WTC11 (cell line): ENCODE measurements at regions not wholly inside any gene's neighbourhood (a gene's known extent, or its start where the extent isn't known, plus 50 kb on each side); places are given as distances from the start of the nearest gene placed in this dataset.
A peak's percentile ranks its signal among the peaks of the same experiment; 100 is the strongest.

ENCODE experiments used
- ATAC-seq: fragments of 200-7000 bp; cut with Tn5 transposase; 2 replicates; pipeline ENCODE4 v1.10.0; 2021; ENCODE audit warnings: mild to moderate bottlenecking, moderate library complexity
- CTCF ChIA-PET: fragments of 300-600 bp; sonication (Branson Sonifier 250); formaldehyde crosslinking; loops from one replicate; lab custom pipeline; 2021; ENCODE audit warnings: antibody characterized with exemption; lab: Charles Lee
- POLR2A ChIA-PET: fragments of 350-600 bp; sonication (Branson Sonifier 250); formaldehyde crosslinking; loops from one replicate; lab custom pipeline; 2021; ENCODE audit warnings: antibody characterized with exemption; lab: Charles Lee
- DNase-seq: peaks from one replicate; pipeline ENCODE4 v3.0.0; 2021; ENCODE audit warnings: low spot score
- H3K27ac Mint-ChIP-seq: 2 replicates; pipeline ENCODE4 v1.8.0; 2021; ENCODE audit warnings: mixed read lengths
- H3K27me3 Mint-ChIP-seq: 2 replicates; pipeline ENCODE4 v1.8.0; 2021; ENCODE audit warnings: low read depth, mild to moderate bottlenecking, moderate library complexity, mixed read lengths
- H3K36me3 Mint-ChIP-seq: 2 replicates; pipeline ENCODE4 v1.8.0; 2021; ENCODE audit warnings: mixed read lengths
- H3K4me1 Mint-ChIP-seq: 2 replicates; pipeline ENCODE4 v1.8.0; 2022; ENCODE audit warnings: mixed read lengths
- H3K4me3 Mint-ChIP-seq: 2 replicates; pipeline ENCODE4 v1.8.0; 2021; ENCODE audit warnings: mild to moderate bottlenecking, moderate library complexity, mixed read lengths
- H3K9me3 Mint-ChIP-seq: 2 replicates; pipeline ENCODE4 v1.8.0; 2021; ENCODE audit warnings: mixed read lengths
- ARID4B ChIP-seq: sonication (generic); formaldehyde crosslinking; IDR thresholded peaks from 2 replicates; pipeline ENCODE4 v1.8.0; 2023; ENCODE audit warnings: missing genetic modification reagents, mild to moderate bottlenecking, borderline replicate concordance
- ATF3 ChIP-seq: sonication (generic); formaldehyde crosslinking; conservative IDR thresholded peaks from 2 replicates; pipeline ENCODE4 v1.8.1; 2022; ENCODE audit warnings: mild to moderate bottlenecking, missing genetic modification reagents
- CBFB ChIP-seq: sonication (generic); formaldehyde crosslinking; IDR thresholded peaks from 2 replicates; pipeline ENCODE4 v1.8.1; 2022; ENCODE audit warnings: mild to moderate bottlenecking, low read depth, missing genetic modification reagents
- CDX4 ChIP-seq: fragments of 250-450 bp; sonication (Bioruptor Pico); IDR thresholded peaks from 2 replicates; pipeline ENCODE4 v1.9.0; 2021; ENCODE audit warnings: moderate library complexity, mild to moderate bottlenecking, inconsistent platforms, borderline replicate concordance
- ETV6 ChIP-seq: sonication (generic); formaldehyde crosslinking; IDR thresholded peaks from 2 replicates; pipeline ENCODE4 v1.8.1; 2022; ENCODE audit warnings: mild to moderate bottlenecking, missing genetic modification reagents
- HMGA2 ChIP-seq: fragments of 250-450 bp; sonication (Bioruptor Pico); IDR thresholded peaks from 2 replicates; pipeline ENCODE4 v1.4.0; 2021; ENCODE audit warnings: mild to moderate bottlenecking, moderate library complexity
- MYBL2 ChIP-seq: sonication (generic); formaldehyde crosslinking; IDR thresholded peaks from 2 replicates; pipeline ENCODE4 v1.8.1; 2023; ENCODE audit warnings: mild to moderate bottlenecking, moderate library complexity, missing genetic modification reagents
- NR3C1 ChIP-seq: sonication (generic); formaldehyde crosslinking; conservative IDR thresholded peaks from 2 replicates; pipeline ENCODE4 v1.8.1; 2023; ENCODE audit warnings: low read depth, mild to moderate bottlenecking, missing genetic modification reagents
- PRDM15 ChIP-seq: sonication (generic); formaldehyde crosslinking; IDR thresholded peaks from 2 replicates; pipeline ENCODE4 v1.8.0; 2022; ENCODE audit warnings: missing genetic modification reagents
- PRRX2 ChIP-seq: fragments of 250-450 bp; sonication (Bioruptor Pico); IDR thresholded peaks from 2 replicates; pipeline ENCODE4 v1.8.0; 2021; ENCODE audit warnings: mild to moderate bottlenecking
- RORB ChIP-seq: fragments of 250-450 bp; sonication (Bioruptor Pico); IDR thresholded peaks from 2 replicates; pipeline ENCODE4 v1.9.0; 2021; ENCODE audit warnings: mild to moderate bottlenecking
- SMAD3 ChIP-seq: sonication (generic); formaldehyde crosslinking; IDR thresholded peaks from 2 replicates; pipeline ENCODE4 v1.8.0; 2022; ENCODE audit warnings: missing genetic modification reagents, mild to moderate bottlenecking, borderline replicate concordance
- STAT6 ChIP-seq: sonication (generic); formaldehyde crosslinking; conservative IDR thresholded peaks from 2 replicates; pipeline ENCODE4 v1.8.1; 2023; ENCODE audit warnings: mild to moderate bottlenecking, low read depth, missing genetic modification reagents, moderate library complexity
- TEAD1 ChIP-seq: sonication (generic); formaldehyde crosslinking; IDR thresholded peaks from 2 replicates; pipeline ENCODE4 v1.8.0; 2022; ENCODE audit warnings: mild to moderate bottlenecking, missing genetic modification reagents
- TP53 ChIP-seq: sonication (generic); formaldehyde crosslinking; IDR thresholded peaks from 2 replicates; pipeline ENCODE4 v1.8.1; 2023; ENCODE audit warnings: mild to moderate bottlenecking, missing genetic modification reagents
- USF2 ChIP-seq: sonication (generic); formaldehyde crosslinking; IDR thresholded peaks from 2 replicates; pipeline ENCODE4 v1.8.1; 2023; ENCODE audit warnings: mild to moderate bottlenecking, missing genetic modification reagents, moderate library complexity
- ZNF219 ChIP-seq: sonication (generic); formaldehyde crosslinking; IDR thresholded peaks from 2 replicates; pipeline ENCODE4 v1.8.0; 2023; ENCODE audit warnings: missing genetic modification reagents, mild to moderate bottlenecking, borderline replicate concordance
- ZNF317 ChIP-seq: sonication (generic); formaldehyde crosslinking; IDR thresholded peaks from 2 replicates; pipeline ENCODE4 v1.8.1; 2023; ENCODE audit warnings: low read depth, mild to moderate bottlenecking, moderate library complexity, missing genetic modification reagents, borderline replicate concordance
- ZNF423 ChIP-seq: fragments of 250-450 bp; sonication (Bioruptor Pico); IDR thresholded peaks from 2 replicates; pipeline ENCODE4 v2.1.2; 2022; ENCODE audit warnings: mild to moderate bottlenecking, moderate library complexity

- POLR2A ChIA-PET: no interaction called here
- no peak overlapping the region for H3K4me3 Mint-ChIP-seq
- CTCF ChIA-PET: no interaction called here
Observed at GRCh38 chr4:179751669-179752068, 2309.4 kb upstream of the AGA start.

GRCh38 chr4:179755322-179755721 is 2313.1 kb upstream of the AGA start:
- Mint-ChIP-seq H3K27me3 (no peaks in the 10 kb centered on the region), H3K27ac (no peak overlapping the region)
- peak; percentile 89 for ATAC-seq

More at GRCh38 chr4:179751669-179752068, 2309.4 kb upstream of the AGA start:
- Mint-ChIP-seq H3K4me1 (peaks cover 6% of the 10 kb centered on the region), H3K36me3 (no peaks in the 10 kb centered on the region)
- no peak for DNase-seq
- no peak for TF ChIP-seq STAT6 (CRISPR knock-in tag)
- TF ChIP-seq, all 79 proteins: peak for 0
- no peaks in the 10 kb centered on the region for H3K9me3 Mint-ChIP-seq
- no peak overlapping the region for H3K27ac Mint-ChIP-seq
- no peak for ATAC-seq
- H3K27me3 Mint-ChIP-seq: no peaks in the 10 kb centered on the region

More at GRCh38 chr4:179755322-179755721, 2313.1 kb upstream of the AGA start:
- Mint-ChIP-seq H3K4me3 (no peak overlapping the region), H3K4me1 (peaks cover 6% of the 10 kb centered on the region), H3K36me3 (no peaks in the 10 kb centered on the region)
- CTCF ChIA-PET: no interaction called here
- no peak for DNase-seq
- TF ChIP-seq ZNF423 (CRISPR knock-in tag) (no peak), ATF3 (CRISPR knock-in tag) (no peak), USF2 (CRISPR knock-in tag) (no peak), PRRX2 (CRISPR knock-in tag) (no peak), TP53 (CRISPR knock-in tag) (no peak), SMAD3 (CRISPR knock-in tag) (no peak), NR3C1 (CRISPR knock-in tag) (no peak), MYBL2 (CRISPR knock-in tag) (no peak), PRDM15 (CRISPR knock-in tag) (no peak), RORB (CRISPR knock-in tag) (no peak), ZNF219 (CRISPR knock-in tag) (no peak), HMGA2 (no peak), ARID4B (CRISPR knock-in tag) (no peak), CBFB (CRISPR knock-in tag) (no peak), CDX4 (CRISPR knock-in tag) (no peak), ETV6 (CRISPR knock-in tag) (no peak), TEAD1 (no peak), ZNF317 (CRISPR knock-in tag) (no peak)
- TF ChIP-seq, all 79 proteins: peak for 0
- H3K9me3 Mint-ChIP-seq: no peaks in the 10 kb centered on the region
- POLR2A ChIA-PET: no interaction called here
